Panc1 (cell line): ENCODE measurements at regions not wholly inside any gene's neighbourhood (a gene's known extent, or its start where the extent isn't known, plus 50 kb on each side); places are given as distances from the start of the nearest gene placed in this dataset.

Source experiments
- ATAC-seq: fragments of 200-7000 bp; cut with Tn5 transposase; 2 replicates; pipeline ENCODE4 v1.9.1; 2020; ENCODE audit warnings: mild to moderate bottlenecking, moderate library complexity
- BruUV-seq: library from RNA; stranded (reverse); fragments of 400-500 nt; replicated peaks from 2 replicates; lab custom pipeline; 2021; lab: Mats Ljungman, UMichigan
- CTCF ChIA-PET: fragments of 300-600 bp; sonication (Branson Sonifier 250); formaldehyde crosslinking; loops from one replicate; lab custom pipeline; 2022; ENCODE audit warnings: antibody characterized with exemption; lab: Charles Lee
- POLR2A ChIA-PET: fragments of 300-600 bp; sonication (Branson Sonifier 250); formaldehyde crosslinking; loops from one replicate; lab custom pipeline; 2022; ENCODE audit warnings: antibody characterized with exemption; lab: Charles Lee
- DNase-seq: peaks from one replicate; pipeline ENCODE4 v3.0.0-alpha.2; 2010; ENCODE audit warnings: low read depth, low spot score
- H3K27ac ChIP-seq: 2 replicates; pipeline ENCODE4 v1.5.1; 2011; ENCODE audit warnings: mild to moderate bottlenecking, low read length, inconsistent platforms
- H3K27me3 ChIP-seq: fragments of 200-500 bp; sonication (Bioruptor generic); 2 replicates; pipeline ENCODE4 v1.6.0; 2014; ENCODE audit warnings: low read length, inconsistent platforms; ENCODE audit not compliant: control insufficient read depth, insufficient read depth
- H3K36me3 ChIP-seq: fragments of 200-500 bp; sonication (Bioruptor generic); 2 replicates; pipeline ENCODE4 v1.5.1; 2014; ENCODE audit warnings: inconsistent platforms, mild to moderate bottlenecking, low read length, moderate library complexity; ENCODE audit not compliant: control insufficient read depth, insufficient read depth
- H3K4me1 ChIP-seq: 2 replicates; pipeline ENCODE4 v1.5.1; 2011; ENCODE audit warnings: inconsistent platforms, mild to moderate bottlenecking, low read length, moderate library complexity; ENCODE audit not compliant: control insufficient read depth, insufficient read depth
- H3K4me3 ChIP-seq, 2 experiments: 2 replicates each; pipeline ENCODE4 v1.5.1; 2011 to 2012; ENCODE audit warnings: low read depth in 2 of 2, low read length in 2 of 2, mild to moderate bottlenecking in 2 of 2, inconsistent platforms in 1 of 2, moderate library complexity in 1 of 2
- H3K9me3 ChIP-seq: fragments of 200-500 bp; sonication (Bioruptor generic); 2 replicates; pipeline ENCODE4 v1.5.1; 2014; ENCODE audit warnings: low read depth, mild to moderate bottlenecking, inconsistent platforms, low read length, moderate library complexity; ENCODE audit not compliant: control insufficient read depth, insufficient read depth
- CTCF ChIP-seq: fragments of 450-650 bp; IDR thresholded peaks from 2 replicates; pipeline ENCODE4 v1.5.1; 2017; ENCODE audit warnings: mild to moderate bottlenecking
- POLR2AphosphoS5 ChIP-seq: IDR thresholded peaks from 2 replicates; pipeline ENCODE4 v1.6.1; 2012; ENCODE audit warnings: mild to moderate bottlenecking, low read depth, low read length, moderate library complexity
- REST ChIP-seq, 2 experiments: IDR thresholded peaks; 2 replicates each; pipeline ENCODE4 v1.6.1; 2011 to 2012; ENCODE audit warnings: low read depth in 2 of 2, control low read depth in 1 of 2, low read length in 1 of 2, mild to moderate bottlenecking in 1 of 2, moderate library complexity in 1 of 2; ENCODE audit not compliant: insufficient read depth in 1 of 2
- SIN3A ChIP-seq: IDR thresholded peaks from 2 replicates; pipeline ENCODE4 v1.6.1; 2012; ENCODE audit warnings: low read depth, mild to moderate bottlenecking, low read length, moderate library complexity, borderline replicate concordance; ENCODE audit not compliant: insufficient read depth
- TCF7L2 ChIP-seq: IDR thresholded peaks from 2 replicates; pipeline ENCODE4 v1.6.1; 2011; ENCODE audit warnings: mild to moderate bottlenecking, low read depth, low read length, inconsistent platforms
- in situ Hi-C: cut with HindIII; loops from 2 replicates; pipeline ENCODE4 v1.10.0; 2016; ENCODE audit warnings: low sequenced_read_pairs, low pct_unique_long_range_greater_than_20kb
- intact Hi-C: fragments of 100-400 bp; cut with micrococcal nuclease; formaldehyde crosslinking; loops from one replicate; pipeline ENCODE4 v1.10.0; 2022; ENCODE audit not compliant: unreplicated experiment

- Histone ChIP-seq H3K36me3 (no peaks in the 10 kb centered on the region), H3K9me3 (no peaks in the 10 kb centered on the region), H3K27me3 (no peaks in the 10 kb centered on the region), H3K4me3 (no peak overlapping the region), H3K4me1 (peaks cover 53% of the 10 kb centered on the region), H3K27ac (peak overlapping the region; percentile 97)
- in situ Hi-C loops = loop anchor here (25.0 kb wide), 1 partner anchor 147 kb away; the partner anchor contains the start of gene RIPK4
- POLR2A ChIA-PET = interaction anchor here (0.5 kb wide), 1 partner anchor 153 kb away, joined by 4 read pairs; no protein-coding TSS in a partner anchor
- TF ChIP-seq POLR2AphosphoS5 (no peak), CTCF (no peak), SIN3A (no peak), TCF7L2 (no peak), REST (IDR thresholded peaks at IDR 0.05; ENCODE audit: insufficient read depth in 1 of 2, low read depth in 2 of 2, low read length in 1 of 2) (no peak)
- ATAC-seq = no peak
- BruUV-seq = no TSS peak
- no peak for DNase-seq
- CTCF ChIA-PET = no interaction called here
- intact Hi-C loops = no loop called here
These were observed 107.7 kb upstream of the TMPRSS2 start for GRCh38 chr21:41615613-41616012.

DNA sequence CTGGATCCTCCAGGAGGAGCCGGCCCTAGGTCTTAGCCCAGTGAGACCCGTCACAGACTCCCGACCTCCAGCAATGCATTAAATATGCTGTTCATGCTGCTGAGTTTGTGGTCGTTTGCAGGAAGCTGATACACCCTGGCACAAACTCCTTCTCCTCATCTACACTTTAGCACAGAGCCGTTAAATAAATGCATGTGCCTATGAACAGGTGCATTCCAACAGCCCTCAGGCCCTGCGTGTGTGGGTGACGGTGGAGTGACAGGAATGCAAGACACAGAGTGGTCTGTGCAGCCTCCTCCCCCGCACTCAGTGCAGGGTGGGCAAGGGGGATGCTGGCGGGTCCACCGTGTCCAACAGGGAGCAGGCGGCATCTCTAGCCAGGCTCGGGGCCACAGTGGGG, 106.6 kb upstream of the TMPRSS2 start:
- BruUV-seq = no TSS peak
- ChIA-PET CTCF (no interaction called here), POLR2A (interaction anchor here (0.9 kb wide), 1 partner anchor 113 kb away, joined by 4 read pairs; no protein-coding TSS in a partner anchor)
- intact Hi-C loops = loop anchor here (5.0 kb wide), 1 partner anchor 143 kb away; no protein-coding TSS in a partner anchor
- H3K4me1 ChIP-seq = peaks cover 57% of the 10 kb centered on the region
- H3K36me3 ChIP-seq = no peaks in the 10 kb centered on the region
- H3K27me3 ChIP-seq = no peaks in the 10 kb centered on the region
- no peak for ATAC-seq
- H3K9me3 ChIP-seq = no peaks in the 10 kb centered on the region
- H3K27ac ChIP-seq = peak overlapping the region; percentile 97
- in situ Hi-C loops = loop anchor here (25.0 kb wide), 1 partner anchor 148 kb away; the partner anchor contains the start of gene RIPK4
- TF ChIP-seq TCF7L2 = no peak
- no peak for TF ChIP-seq SIN3A
- no peak for TF ChIP-seq CTCF
- TF ChIP-seq POLR2AphosphoS5 = no peak
- TF ChIP-seq REST (IDR thresholded peaks at IDR 0.05; ENCODE audit: insufficient read depth in 1 of 2, low read depth in 2 of 2, low read length in 1 of 2) = no peak
- DNase-seq = no peak
- no peak overlapping the region for H3K4me3 ChIP-seq
